GM23248 (cell line): ENCODE measurements at regions not wholly inside any gene's neighbourhood (a gene's known extent, or its start where the extent isn't known, plus 50 kb on each side); places are given as distances from the start of the nearest gene placed in this dataset.

ENCODE experiments used
- DNase-seq: peaks from one replicate; pipeline ENCODE4 v3.0.0-alpha.2; 2015
- H2AFZ ChIP-seq: fragments of 200-600 bp; sonication (generic); 2 replicates; pipeline ENCODE4 v1.6.1; 2016; ENCODE audit warnings: antibody characterized with exemption
- H3F3A ChIP-seq: fragments of 200-600 bp; sonication (generic); 2 replicates; pipeline ENCODE4 v1.6.1; 2016; ENCODE audit warnings: mild to moderate bottlenecking, antibody characterized with exemption, mixed run types; ENCODE audit not compliant: insufficient read depth
- H3K27ac ChIP-seq: fragments of 200-600 bp; sonication (generic); 2 replicates; pipeline ENCODE4 v1.5.1; 2016; ENCODE audit warnings: mild to moderate bottlenecking
- H3K27me3 ChIP-seq: fragments of 200-600 bp; sonication (generic); replicated peaks from 2 replicates; pipeline ENCODE4 v1.6.1; 2016; ENCODE audit warnings: mild to moderate bottlenecking; ENCODE audit not compliant: insufficient read depth
- H3K36me3 ChIP-seq: fragments of 200-600 bp; sonication (generic); 2 replicates; pipeline ENCODE4 v1.6.1; 2016; ENCODE audit warnings: low read depth, mild to moderate bottlenecking
- H3K4me1 ChIP-seq: fragments of 200-600 bp; sonication (generic); 2 replicates; pipeline ENCODE4 v1.6.1; 2016; ENCODE audit warnings: mild to moderate bottlenecking; ENCODE audit not compliant: insufficient read depth
- H3K4me2 ChIP-seq: fragments of 200-600 bp; sonication (generic); one replicate; pipeline ENCODE4 v1.6.1; 2016; ENCODE audit warnings: mild to moderate bottlenecking; ENCODE audit not compliant: unreplicated experiment
- H3K4me3 ChIP-seq: fragments of 200-600 bp; sonication (generic); 2 replicates; pipeline ENCODE4 v1.5.1; 2016; ENCODE audit warnings: mild to moderate bottlenecking
- H3K79me2 ChIP-seq: fragments of 200-600 bp; sonication (generic); 2 replicates; pipeline ENCODE4 v1.6.1; 2016; ENCODE audit warnings: mild to moderate bottlenecking; ENCODE audit not compliant: insufficient read depth
- H3K9ac ChIP-seq: fragments of 200-600 bp; sonication (generic); 2 replicates; pipeline ENCODE4 v1.6.1; 2016; ENCODE audit warnings: mild to moderate bottlenecking
- H3K9me2 ChIP-seq: fragments of 200-600 bp; sonication (generic); 2 replicates; pipeline ENCODE4 v1.6.1; 2016; ENCODE audit warnings: mixed run types, mild to moderate bottlenecking, moderate library complexity; ENCODE audit not compliant: insufficient read depth
- H3K9me3 ChIP-seq: fragments of 200-600 bp; sonication (generic); one replicate; pipeline ENCODE4 v1.6.1; 2017; ENCODE audit warnings: low read depth
- H4K20me1 ChIP-seq: fragments of 200-600 bp; sonication (generic); 2 replicates; pipeline ENCODE4 v1.6.0; 2016; ENCODE audit not compliant: insufficient read depth
- EZH2 ChIP-seq: fragments of 200-600 bp; sonication (generic); IDR thresholded peaks from 2 replicates; pipeline ENCODE4 v1.6.1; 2018; ENCODE audit warnings: antibody characterized with exemption, mild to moderate bottlenecking; ENCODE audit not compliant: insufficient read depth, poor library complexity, severe bottlenecking
- EZH2phosphoT487 ChIP-seq: fragments of 200-600 bp; sonication (generic); IDR thresholded peaks from 2 replicates; pipeline ENCODE4 v1.6.1; 2018; ENCODE audit warnings: antibody characterized with exemption, moderate library complexity, mild to moderate bottlenecking, low read depth; ENCODE audit not compliant: insufficient read depth
- WGBS, 2 experiments: methylation state at CpG; one replicate each; pipeline ENCODE4 v1.1.6; 2015 to 2017; ENCODE audit warnings: low lambda C conversion rate in 2 of 2, low coverage in 1 of 2; ENCODE audit errors: missing lambda C conversion rate in 2 of 2; 5-methylcytosine and 5-hydroxymethylcytosine counted together
- in situ Hi-C: fragments of 300-500 bp; cut with MboI; formaldehyde crosslinking; loops from 2 replicates; pipeline ENCODE4 v1.15.0; 2020

DNA sequence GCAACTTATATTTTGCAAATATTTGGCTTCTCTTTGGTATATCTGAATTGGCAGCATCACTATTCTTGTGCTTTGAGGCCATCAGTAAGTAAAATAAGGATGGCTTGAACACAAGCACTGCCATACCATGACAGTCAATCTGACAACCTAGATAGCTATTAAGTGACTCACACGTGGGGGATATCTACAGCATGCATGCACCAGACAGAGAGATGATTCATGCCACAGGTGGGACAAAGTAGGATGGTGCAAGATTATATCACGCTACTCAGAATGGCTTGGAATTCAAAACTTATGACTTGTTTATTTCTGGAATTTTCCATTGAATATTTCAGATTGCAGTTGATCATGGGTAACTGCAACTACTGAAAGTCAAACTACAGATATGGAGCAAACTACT lies 675.6 kb upstream of the MDGA2 start:
- H4K20me1 ChIP-seq: no peaks in the 10 kb centered on the region
- no peaks in the 10 kb centered on the region for H3K79me2 ChIP-seq
- H2AFZ ChIP-seq: no peak overlapping the region
- H3K36me3 ChIP-seq: no peaks in the 10 kb centered on the region
- 8 to 14% methylated on average over 2 of the region's 2 CpGs for WGBS, 2 experiments
- in situ Hi-C loops: no loop called here
- H3K9ac ChIP-seq: no peak overlapping the region
- H3K4me3 ChIP-seq: no peak overlapping the region
- TF ChIP-seq EZH2 (no peak), EZH2phosphoT487 (no peak)
- H3F3A ChIP-seq: no peaks in the 10 kb centered on the region
- DNase-seq: no peak
- H3K9me3 ChIP-seq: peaks cover under 1% of the 10 kb centered on the region
- H3K4me2 ChIP-seq: no peak overlapping the region
- no peaks in the 10 kb centered on the region for H3K9me2 ChIP-seq
- no peaks in the 10 kb centered on the region for H3K27me3 ChIP-seq
- H3K4me1 ChIP-seq: no peaks in the 10 kb centered on the region
- no peak overlapping the region for H3K27ac ChIP-seq

DNA sequence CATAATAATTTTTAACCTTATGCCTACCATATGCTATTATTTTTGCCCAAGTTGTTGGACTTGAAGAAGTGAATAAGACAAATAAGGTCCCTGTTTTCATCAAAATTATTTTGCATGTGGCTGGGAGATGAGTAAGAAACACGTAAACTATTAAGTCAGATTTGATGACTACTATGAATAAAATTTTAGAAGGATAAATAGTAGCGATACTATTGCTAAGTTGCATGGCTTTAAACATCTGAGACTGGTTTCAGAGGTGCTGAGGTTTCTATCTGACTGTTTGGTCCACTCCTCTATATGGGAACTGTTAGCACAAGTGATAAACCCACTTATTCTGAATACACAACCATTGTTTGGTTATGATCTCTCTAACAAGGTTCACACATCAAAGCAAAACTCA lies 674.3 kb upstream of the MDGA2 start:
- Histone ChIP-seq H3K9me2 (no peaks in the 10 kb centered on the region), H2AFZ (no peak overlapping the region), H3K4me2 (no peak overlapping the region), H3K27ac (no peak overlapping the region), H3K4me3 (no peak overlapping the region), H3K27me3 (no peaks in the 10 kb centered on the region), H3K4me1 (no peaks in the 10 kb centered on the region), H4K20me1 (no peaks in the 10 kb centered on the region), H3K9ac (no peak overlapping the region), H3K9me3 (peaks cover 5% of the 10 kb centered on the region), H3F3A (no peaks in the 10 kb centered on the region), H3K36me3 (no peaks in the 10 kb centered on the region), H3K79me2 (no peaks in the 10 kb centered on the region)
- no peak for TF ChIP-seq EZH2phosphoT487
- no peak for TF ChIP-seq EZH2
- in situ Hi-C loops: no loop called here
- 18 to 19% methylated on average over 2 of the region's 2 CpGs for WGBS, 2 experiments
- DNase-seq: no peak

DNA sequence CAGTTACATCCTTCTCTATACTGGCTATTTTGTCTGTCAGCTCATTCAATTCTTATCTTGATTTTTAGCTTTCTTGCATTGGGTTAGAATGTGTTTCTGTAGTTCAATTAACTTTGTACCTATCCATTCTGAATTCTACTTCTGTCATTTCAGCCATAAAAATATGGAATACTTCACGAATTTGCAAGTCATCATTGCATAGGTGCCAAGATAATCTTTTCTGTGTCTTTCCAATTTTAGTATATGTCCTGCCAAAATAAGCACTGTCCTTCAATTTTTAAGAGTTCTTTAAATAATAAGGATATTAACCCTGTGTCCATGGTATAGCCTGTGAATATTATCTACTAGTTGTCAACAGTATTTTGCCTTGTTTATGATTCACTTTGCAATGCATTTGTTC lies 665.7 kb upstream of the MDGA2 start:
- Histone ChIP-seq H2AFZ (no peak overlapping the region), H3K27ac (no peak overlapping the region), H3K79me2 (no peaks in the 10 kb centered on the region), H3K9me2 (no peaks in the 10 kb centered on the region), H3K36me3 (no peaks in the 10 kb centered on the region), H3F3A (no peaks in the 10 kb centered on the region), H3K4me3 (no peak overlapping the region), H3K9ac (no peak overlapping the region), H3K4me2 (no peak overlapping the region), H4K20me1 (no peaks in the 10 kb centered on the region), H3K4me1 (no peaks in the 10 kb centered on the region), H3K9me3 (peaks cover 5% of the 10 kb centered on the region), H3K27me3 (no peaks in the 10 kb centered on the region)
- TF ChIP-seq EZH2: no peak
- no peak for TF ChIP-seq EZH2phosphoT487
- DNase-seq: no peak
- in situ Hi-C loops: no loop called here
- 0 to 2% methylated on average over 1 of the region's 1 CpG for WGBS, 2 experiments

GRCh38 chr14:48333221-48333920 lies 658.0 kb upstream of the MDGA2 start:
- TF ChIP-seq EZH2 (no peak), EZH2phosphoT487 (no peak)
- Histone ChIP-seq H3K27me3 (no peaks in the 10 kb centered on the region), H3K9ac (no peak overlapping the region), H3K79me2 (no peaks in the 10 kb centered on the region), H3K27ac (no peak overlapping the region), H3K9me2 (no peaks in the 10 kb centered on the region), H2AFZ (no peak overlapping the region), H3K4me2 (no peak overlapping the region), H3K4me1 (no peaks in the 10 kb centered on the region), H3F3A (no peaks in the 10 kb centered on the region), H3K36me3 (no peaks in the 10 kb centered on the region), H3K9me3 (no peaks in the 10 kb centered on the region), H3K4me3 (no peak overlapping the region), H4K20me1 (no peaks in the 10 kb centered on the region)
- WGBS, 2 experiments: 0 to 7% methylated on average over 2 of the region's 2 CpGs
- in situ Hi-C loops: no loop called here
- no peak for DNase-seq

DNA sequence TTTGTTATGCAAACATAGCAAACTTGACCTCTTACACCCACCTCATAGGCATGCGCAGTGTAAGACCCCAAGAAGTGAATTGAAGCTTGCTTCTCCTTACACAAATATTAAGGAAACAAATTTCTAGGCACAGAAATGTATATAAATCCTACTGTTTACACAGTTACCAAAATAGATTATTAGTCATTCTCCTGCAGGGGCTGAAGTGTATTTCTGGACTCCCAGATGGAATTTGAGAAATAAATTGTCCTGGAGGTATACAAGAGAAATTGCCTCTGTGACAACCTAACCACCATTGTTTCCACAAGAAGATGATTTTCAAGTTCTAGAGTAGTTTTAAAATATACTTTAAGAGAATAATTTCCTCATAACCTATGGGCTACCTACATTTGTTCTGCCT lies 656.0 kb upstream of the MDGA2 start:
- Histone ChIP-seq H3K27me3 (no peaks in the 10 kb centered on the region), H3K9me3 (peaks cover 2% of the 10 kb centered on the region), H3K4me2 (no peak overlapping the region), H3F3A (no peaks in the 10 kb centered on the region), H3K27ac (no peak overlapping the region), H3K79me2 (no peaks in the 10 kb centered on the region), H2AFZ (no peak overlapping the region), H3K9me2 (no peaks in the 10 kb centered on the region), H4K20me1 (no peaks in the 10 kb centered on the region), H3K4me3 (no peak overlapping the region), H3K4me1 (no peaks in the 10 kb centered on the region), H3K9ac (no peak overlapping the region), H3K36me3 (no peaks in the 10 kb centered on the region)
- TF ChIP-seq EZH2 (no peak), EZH2phosphoT487 (no peak)
- 28 to 31% methylated on average over 1 of the region's 1 CpG for WGBS, 2 experiments
- in situ Hi-C loops: no loop called here
- no peak for DNase-seq
